Mesendoderm (in vitro differentiated cells): ENCODE measurements at regions not wholly inside any gene's neighbourhood (a gene's known extent, or its start where the extent isn't known, plus 50 kb on each side); places are given as distances from the start of the nearest gene placed in this dataset.

ENCODE experiments used
- DNase-seq: peaks from one replicate; pipeline ENCODE4 v3.0.0; 2013
- H2AK5ac ChIP-seq: 2 replicates; pipeline ENCODE4 v1.6.1; 2013; ENCODE audit warnings: low read length, inconsistent platforms
- H2BK120ac ChIP-seq: 2 replicates; pipeline ENCODE4 v1.6.1; 2013; ENCODE audit warnings: low read depth, mild to moderate bottlenecking, low read length, moderate library complexity, mixed read lengths
- H2BK15ac ChIP-seq: replicated peaks from 2 replicates; pipeline ENCODE4 v1.6.1; 2013; ENCODE audit warnings: low read depth, mild to moderate bottlenecking, moderate library complexity
- H2BK5ac ChIP-seq: 2 replicates; pipeline ENCODE4 v1.6.1; 2013; ENCODE audit warnings: low read length, inconsistent platforms
- H3K18ac ChIP-seq: 2 replicates; pipeline ENCODE4 v1.6.1; 2013; ENCODE audit warnings: mild to moderate bottlenecking, low read length, mixed read lengths
- H3K23ac ChIP-seq: one replicate; pipeline ENCODE4 v1.6.1; 2013; ENCODE audit warnings: low read length
- H3K27ac ChIP-seq: 2 replicates; pipeline ENCODE4 v1.5.1; 2013; ENCODE audit warnings: low read depth, mild to moderate bottlenecking, inconsistent platforms, low read length, moderate library complexity
- H3K27me3 ChIP-seq: 2 replicates; pipeline ENCODE4 v1.6.1; 2013; ENCODE audit warnings: low read length, control low read depth, mild to moderate bottlenecking, inconsistent platforms; ENCODE audit not compliant: insufficient read depth, poor library complexity
- H3K36me3 ChIP-seq: 2 replicates; pipeline ENCODE4 v1.6.1; 2013; ENCODE audit warnings: low read length, inconsistent platforms; ENCODE audit not compliant: control insufficient read depth, insufficient read depth
- H3K4ac ChIP-seq: one replicate; pipeline ENCODE4 v1.6.1; 2013; ENCODE audit warnings: low read depth, mild to moderate bottlenecking, low read length, moderate library complexity
- H3K4me1 ChIP-seq: 2 replicates; pipeline ENCODE4 v1.6.1; 2013; ENCODE audit warnings: low read depth, low read length, inconsistent platforms; ENCODE audit not compliant: control insufficient read depth
- H3K4me2 ChIP-seq: 2 replicates; pipeline ENCODE4 v1.6.1; 2013; ENCODE audit warnings: low read length
- H3K4me3 ChIP-seq: 2 replicates; pipeline ENCODE4 v1.5.1; 2013; ENCODE audit warnings: mild to moderate bottlenecking, low read length
- H3K56ac ChIP-seq: one replicate; pipeline ENCODE4 v1.6.1; 2013; ENCODE audit warnings: low read length
- H3K79me1 ChIP-seq: 2 replicates; pipeline ENCODE4 v1.6.1; 2013; ENCODE audit warnings: low read length, inconsistent platforms
- H3K79me2 ChIP-seq: 2 replicates; pipeline ENCODE4 v1.6.1; 2013; ENCODE audit warnings: mild to moderate bottlenecking, low read length; ENCODE audit not compliant: control insufficient read depth, insufficient read depth
- H3K9ac ChIP-seq: 2 replicates; pipeline ENCODE4 v1.6.1; 2013; ENCODE audit warnings: low read length, inconsistent platforms
- H4K5ac ChIP-seq: one replicate; pipeline ENCODE4 v1.6.1; 2013; ENCODE audit warnings: low read length
- H4K8ac ChIP-seq: one replicate; pipeline ENCODE4 v1.6.1; 2013; ENCODE audit warnings: low read depth, mild to moderate bottlenecking, control low read depth, low read length, moderate library complexity
- WGBS: extraction: QIAGEN DNeasy Blood & Tissue Kit; methylation state at CpG from one replicate; pipeline ENCODE4 v1.1.7; 2013; ENCODE audit warnings: low lambda C conversion rate, missing lambda C conversion rate; ENCODE audit not compliant: insufficient coverage; ENCODE audit errors: extremely low coverage; 5-methylcytosine and 5-hydroxymethylcytosine counted together

GRCh38 chr16:26756633-26757032 lies 310.1 kb upstream of the C16orf82 start:
- H3K56ac ChIP-seq, result no peak overlapping the region
- H3K4me1 ChIP-seq, result no peaks in the 10 kb centered on the region
- H3K4ac ChIP-seq, result no peak overlapping the region
- no peak overlapping the region for H2AK5ac ChIP-seq
- H3K27ac ChIP-seq, result no peak overlapping the region
- H3K79me2 ChIP-seq, result no peaks in the 10 kb centered on the region
- no peak overlapping the region for H2BK5ac ChIP-seq
- no peaks in the 10 kb centered on the region for H3K79me1 ChIP-seq
- no peak overlapping the region for H3K4me2 ChIP-seq
- no peak overlapping the region for H2BK15ac ChIP-seq
- H3K23ac ChIP-seq, result no peak overlapping the region
- H4K5ac ChIP-seq, result no peak overlapping the region
- no CpG with 5 or more reads among the region's 1 CpG for WGBS
- no peaks in the 10 kb centered on the region for H3K27me3 ChIP-seq
- H4K8ac ChIP-seq, result no peak overlapping the region
- H3K18ac ChIP-seq, result no peak overlapping the region
- H3K36me3 ChIP-seq, result no peaks in the 10 kb centered on the region
- no peak overlapping the region for H2BK120ac ChIP-seq
- no peak overlapping the region for H3K9ac ChIP-seq
- no peak for DNase-seq
- no peak overlapping the region for H3K4me3 ChIP-seq

- Histone ChIP-seq H3K27ac (no peak overlapping the region), H4K8ac (no peak overlapping the region), H3K18ac (no peak overlapping the region), H3K36me3 (no peaks in the 10 kb centered on the region), H2BK15ac (no peak overlapping the region), H2AK5ac (no peak overlapping the region), H3K4ac (no peak overlapping the region), H3K79me1 (no peaks in the 10 kb centered on the region), H3K23ac (no peak overlapping the region), H3K4me1 (no peaks in the 10 kb centered on the region), H3K9ac (no peak overlapping the region), H3K56ac (no peak overlapping the region), H2BK120ac (no peak overlapping the region), H3K27me3 (no peaks in the 10 kb centered on the region), H4K5ac (no peak overlapping the region), H3K4me3 (no peak overlapping the region), H3K4me2 (no peak overlapping the region), H3K79me2 (no peaks in the 10 kb centered on the region), H2BK5ac (no peak overlapping the region)
- DNase-seq, result peak; percentile 13
- no CpG with 5 or more reads among the region's 8 CpGs for WGBS
Measured at GRCh38 chr16:26762594-26762993, 304.1 kb upstream of the C16orf82 start.

GRCh38 chr16:26765087-26765486 lies 301.6 kb upstream of the C16orf82 start:
- no peak overlapping the region for H2BK120ac ChIP-seq
- H3K36me3 ChIP-seq, result no peaks in the 10 kb centered on the region
- no peak overlapping the region for H3K4me2 ChIP-seq
- H3K27me3 ChIP-seq, result no peaks in the 10 kb centered on the region
- peak; percentile 37 for DNase-seq
- no peaks in the 10 kb centered on the region for H3K79me2 ChIP-seq
- no peak overlapping the region for H4K8ac ChIP-seq
- H2AK5ac ChIP-seq, result no peak overlapping the region
- no peak overlapping the region for H3K27ac ChIP-seq
- WGBS, result no CpG with 5 or more reads among the region's 4 CpGs
- H3K4me1 ChIP-seq, result no peaks in the 10 kb centered on the region
- no peaks in the 10 kb centered on the region for H3K79me1 ChIP-seq
- no peak overlapping the region for H3K56ac ChIP-seq
- no peak overlapping the region for H4K5ac ChIP-seq
- no peak overlapping the region for H2BK5ac ChIP-seq
- H2BK15ac ChIP-seq, result no peak overlapping the region
- H3K9ac ChIP-seq, result no peak overlapping the region
- H3K4ac ChIP-seq, result no peak overlapping the region
- no peak overlapping the region for H3K18ac ChIP-seq
- no peak overlapping the region for H3K4me3 ChIP-seq
- no peak overlapping the region for H3K23ac ChIP-seq

GRCh38 chr16:26768385-26769010 lies 298.2 kb upstream of the C16orf82 start:
- Histone ChIP-seq H3K36me3 (no peaks in the 10 kb centered on the region), H3K4me1 (no peaks in the 10 kb centered on the region), H2BK5ac (no peak overlapping the region), H2BK15ac (no peak overlapping the region), H3K23ac (no peak overlapping the region), H4K8ac (no peak overlapping the region), H3K56ac (no peak overlapping the region), H3K18ac (no peak overlapping the region), H3K4me3 (no peak overlapping the region), H2AK5ac (no peak overlapping the region), H3K79me2 (no peaks in the 10 kb centered on the region), H3K4ac (no peak overlapping the region), H3K79me1 (no peaks in the 10 kb centered on the region), H3K27me3 (no peaks in the 10 kb centered on the region), H3K27ac (no peak overlapping the region), H3K4me2 (no peak overlapping the region), H3K9ac (no peak overlapping the region), H4K5ac (no peak overlapping the region), H2BK120ac (no peak overlapping the region)
- no peak for DNase-seq
- WGBS, result no CpG with 5 or more reads among the region's 9 CpGs

- Histone ChIP-seq H3K4ac (no peak overlapping the region), H3K56ac (no peak overlapping the region), H3K27ac (no peak overlapping the region), H2BK5ac (no peak overlapping the region), H3K36me3 (no peaks in the 10 kb centered on the region), H3K23ac (no peak overlapping the region), H3K79me1 (no peaks in the 10 kb centered on the region), H3K18ac (no peak overlapping the region), H2AK5ac (no peak overlapping the region), H4K8ac (no peak overlapping the region), H3K4me1 (no peaks in the 10 kb centered on the region), H4K5ac (no peak overlapping the region), H3K27me3 (no peaks in the 10 kb centered on the region), H3K4me2 (no peak overlapping the region), H2BK120ac (no peak overlapping the region), H2BK15ac (no peak overlapping the region), H3K79me2 (no peaks in the 10 kb centered on the region), H3K4me3 (no peak overlapping the region), H3K9ac (no peak overlapping the region)
- no peak for DNase-seq
Measured at GRCh38 chr16:26770547-26770946, 296.2 kb upstream of the C16orf82 start.

- no peak overlapping the region for H4K5ac ChIP-seq
- no peak overlapping the region for H3K4me3 ChIP-seq
- no peak overlapping the region for H2BK15ac ChIP-seq
- no peak overlapping the region for H2BK120ac ChIP-seq
- no peak overlapping the region for H3K4me2 ChIP-seq
- DNase-seq, result no peak
- no peaks in the 10 kb centered on the region for H3K4me1 ChIP-seq
- no peak overlapping the region for H2AK5ac ChIP-seq
- H3K56ac ChIP-seq, result no peak overlapping the region
- H2BK5ac ChIP-seq, result no peak overlapping the region
- no peak overlapping the region for H3K27ac ChIP-seq
- no CpG with 5 or more reads among the region's 2 CpGs for WGBS
- H3K79me2 ChIP-seq, result no peaks in the 10 kb centered on the region
- no peak overlapping the region for H3K4ac ChIP-seq
- no peak overlapping the region for H3K18ac ChIP-seq
- no peaks in the 10 kb centered on the region for H3K79me1 ChIP-seq
- no peaks in the 10 kb centered on the region for H3K27me3 ChIP-seq
- no peak overlapping the region for H3K23ac ChIP-seq
- no peak overlapping the region for H3K9ac ChIP-seq
- H3K36me3 ChIP-seq, result no peaks in the 10 kb centered on the region
- no peak overlapping the region for H4K8ac ChIP-seq
Measured at GRCh38 chr16:26772503-26772902, 294.2 kb upstream of the C16orf82 start.
